ENCODE measurements at regions not wholly inside any gene's neighbourhood (a gene's known extent, or its start where the extent isn't known, plus 50 kb on each side); places are given as distances from the start of the nearest gene placed in this dataset.

DNA sequence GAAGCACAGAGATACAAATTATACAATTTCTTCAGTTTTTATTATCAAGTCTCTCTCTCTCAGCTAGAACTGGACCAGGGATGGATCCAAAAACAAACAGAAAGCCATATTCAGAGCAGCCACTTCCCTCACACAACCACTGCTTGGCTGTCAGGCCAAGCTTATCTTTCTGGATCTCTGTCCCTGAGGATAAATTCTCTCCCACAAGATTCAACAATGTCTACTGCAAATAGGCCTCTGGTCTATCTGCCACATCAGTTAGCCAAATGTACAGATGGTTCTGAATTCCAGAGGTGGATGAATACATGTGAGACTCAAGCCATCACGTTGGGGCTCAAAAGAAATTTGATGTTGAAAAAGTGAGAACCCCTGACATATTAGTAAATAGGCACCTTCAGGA is 350.9 kb downstream of the LTN1 start:
- no peak for DNase-seq

GRCh38 chr21:28640326-28640725 is 352.4 kb downstream of the LTN1 start:
- DNase-seq, result no peak

- DNase-seq, result no peak
Measured at GRCh38 chr21:28639737-28640136, 352.9 kb downstream of the LTN1 start.

- no peak for DNase-seq
Measured at GRCh38 chr21:28636752-28637691, 355.7 kb downstream of the LTN1 start.

DNA sequence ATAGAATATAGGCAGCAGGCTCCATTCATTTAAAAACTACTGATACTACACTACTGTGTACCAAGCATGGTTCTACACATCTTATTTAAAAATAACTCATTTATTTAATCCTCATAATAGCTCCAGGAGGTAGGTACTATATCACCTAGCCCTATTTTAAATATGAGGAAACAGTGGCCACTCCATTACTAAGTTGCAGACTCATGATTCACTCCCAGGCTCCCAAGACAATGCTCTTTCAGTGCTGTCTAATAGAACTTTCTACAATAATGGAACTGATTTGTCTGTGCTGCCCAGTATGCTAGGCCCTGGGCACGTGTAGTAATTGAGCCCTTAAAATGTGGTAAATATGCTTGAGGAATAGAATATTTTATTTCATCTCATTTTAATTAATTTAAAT is 357.1 kb downstream of the LTN1 start:
- no peak for DNase-seq

GRCh38 chr21:28633839-28634555 is 358.7 kb downstream of the LTN1 start:
- no peak for DNase-seq

DNA sequence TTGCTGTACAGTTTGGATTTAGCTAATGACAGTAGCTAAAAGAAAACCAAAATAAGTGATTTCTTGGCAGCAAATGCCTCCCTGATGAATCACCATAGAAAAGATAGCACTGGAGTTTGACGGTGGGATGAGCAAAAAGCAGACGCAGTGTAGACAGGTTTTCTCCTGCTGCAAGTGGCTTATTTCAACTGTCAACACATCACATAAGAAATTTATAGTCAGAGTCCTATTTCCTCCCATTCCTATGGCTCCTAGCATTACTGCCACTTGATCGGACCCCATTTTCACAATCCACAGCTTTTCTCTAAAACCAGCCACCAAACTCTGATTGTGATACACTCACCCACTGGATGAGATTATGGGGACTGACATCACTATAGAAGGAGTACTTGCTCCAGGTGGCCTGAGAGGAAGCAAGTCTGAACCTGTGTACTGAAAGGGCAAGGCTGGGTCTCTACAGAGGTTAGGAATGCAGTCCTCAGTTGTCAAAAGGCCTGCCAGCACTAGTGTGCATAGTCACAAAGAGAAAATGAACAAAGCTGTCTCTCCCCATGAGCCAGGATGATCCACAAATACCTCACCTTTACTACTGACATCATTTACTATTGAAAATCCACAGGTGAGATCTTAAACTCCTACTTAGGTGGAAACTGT is 359.8 kb downstream of the LTN1 start:
- no peak for DNase-seq

DNA sequence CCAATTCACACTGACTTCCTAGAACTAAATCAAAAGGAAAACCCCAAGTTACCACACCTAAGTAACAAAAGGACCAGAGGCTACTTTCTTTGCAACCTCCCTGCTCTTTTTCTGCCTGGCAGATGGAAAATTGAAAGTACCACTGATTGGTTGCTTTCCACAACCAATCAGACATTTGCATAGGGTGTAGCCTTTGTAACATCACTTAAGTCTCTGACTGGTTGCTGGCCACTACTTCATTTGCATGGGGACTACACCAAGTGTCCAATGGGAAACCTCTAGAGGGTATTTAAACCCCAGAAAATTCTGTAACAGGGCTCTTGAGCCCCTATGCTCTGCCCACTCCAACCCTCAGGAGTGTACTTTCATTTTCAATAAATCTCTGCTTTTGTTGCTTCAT is 365.0 kb downstream of the LTN1 start:
- no peak for DNase-seq

DNA sequence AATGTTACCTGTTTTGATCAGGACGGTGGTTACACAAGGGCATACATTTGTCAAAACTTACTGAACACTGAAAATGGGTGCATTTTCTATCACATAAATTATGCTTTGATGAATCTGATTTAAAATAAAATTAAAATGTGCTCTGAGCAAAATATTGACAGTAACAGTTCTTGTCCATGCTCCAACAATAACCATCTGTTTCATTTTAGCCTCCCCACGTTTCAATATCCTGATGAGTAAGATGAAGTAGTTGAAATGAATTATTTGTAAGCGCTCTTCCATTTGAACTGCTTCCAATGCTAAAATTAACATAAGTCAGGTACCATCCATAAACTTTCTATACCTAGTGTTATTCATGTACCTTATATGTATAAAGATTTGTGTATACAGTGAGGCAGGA is 365.4 kb downstream of the LTN1 start:
- no peak for DNase-seq

DNA sequence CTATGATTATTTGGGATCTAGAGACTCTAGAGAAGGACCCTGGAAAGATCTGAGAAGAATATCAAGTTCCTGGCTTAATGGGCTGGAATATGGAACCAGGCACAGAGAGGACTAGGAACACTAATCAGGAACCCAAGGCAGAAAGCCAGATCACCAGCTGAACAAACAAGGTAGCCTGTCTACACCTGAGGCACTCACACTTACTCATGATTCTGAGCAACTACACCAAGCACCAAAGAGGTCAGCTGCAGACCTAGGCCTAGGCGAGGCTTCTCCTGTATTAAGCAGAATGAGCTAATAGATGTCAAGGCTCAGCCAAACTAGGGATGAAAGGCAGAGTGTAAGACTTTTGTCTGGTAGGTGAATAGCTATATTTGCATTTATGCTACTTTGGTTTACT is 368.1 kb downstream of the LTN1 start:
- no peak for DNase-seq

GRCh38 chr21:28617300-28617699 is 375.4 kb downstream of the LTN1 start:
- DNase-seq, result no peak

DNA sequence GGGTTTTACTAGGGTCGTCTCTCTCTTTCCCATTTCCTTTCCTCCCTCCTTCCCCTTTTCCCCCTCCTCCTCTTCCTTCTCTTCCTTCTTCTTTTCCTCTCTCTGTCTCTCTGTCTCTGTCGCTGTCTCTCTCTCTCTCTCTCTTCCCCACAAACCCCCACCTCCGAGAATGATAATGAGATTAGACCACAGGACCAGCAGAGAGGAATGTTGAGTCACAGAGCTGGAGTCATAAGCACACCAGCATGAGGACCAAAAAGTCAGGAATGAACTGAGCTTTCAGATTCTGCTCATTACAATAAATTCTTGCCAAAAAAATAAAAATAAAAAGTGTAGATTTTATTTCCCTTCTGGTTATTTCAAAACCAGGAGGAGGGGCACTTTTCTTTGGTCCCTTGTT is 377.4 kb downstream of the LTN1 start:
- DNase-seq, result no peak

DNA sequence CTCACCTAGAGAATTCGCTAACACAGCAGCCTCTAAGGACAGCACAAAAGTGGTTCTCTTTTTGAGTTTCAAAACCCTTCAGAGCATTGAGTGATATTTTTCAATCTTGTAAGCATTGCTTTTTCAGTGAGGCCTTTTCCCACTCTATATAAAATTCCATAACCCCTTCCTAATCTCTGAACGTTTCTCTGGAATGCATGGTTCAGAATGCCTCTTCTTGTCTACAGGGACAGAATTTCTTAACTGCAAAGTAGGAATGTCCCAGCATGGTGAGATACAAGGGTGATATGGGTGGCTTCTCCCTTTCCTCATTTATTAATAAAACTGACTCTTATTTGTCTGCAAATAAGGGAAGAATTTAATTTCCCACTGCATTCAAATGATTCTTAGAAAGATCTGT is 377.9 kb downstream of the LTN1 start:
- DNase-seq, result no peak

DNA sequence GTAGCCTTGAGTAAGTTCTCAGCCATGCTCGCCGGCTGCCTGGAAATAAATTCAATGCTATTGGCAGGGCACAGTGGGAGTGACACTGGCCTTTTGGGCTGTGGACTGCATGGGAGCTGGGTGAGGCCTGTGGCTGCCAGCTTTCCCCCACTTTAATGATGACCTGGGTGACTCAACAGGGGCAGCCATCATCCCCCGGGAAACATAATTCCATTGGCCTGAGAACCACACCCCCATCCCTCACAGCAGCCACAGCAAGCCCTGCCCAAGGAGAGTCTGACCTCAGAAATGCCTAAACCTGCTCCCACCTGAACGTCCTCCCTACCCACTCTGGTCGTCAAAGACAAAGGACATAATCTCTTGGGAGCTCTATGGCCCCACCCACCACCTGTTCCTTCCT is 384.0 kb downstream of the LTN1 start:
- DNase-seq, result no peak

- no peak for DNase-seq
Measured at GRCh38 chr21:28607545-28607944, 385.1 kb downstream of the LTN1 start.

GRCh38 chr21:28604946-28605537 is 387.6 kb downstream of the LTN1 start:
- no peak for DNase-seq

- no peak for DNase-seq
Measured at GRCh38 chr21:28602546-28602945, 390.1 kb downstream of the LTN1 start.

DNA sequence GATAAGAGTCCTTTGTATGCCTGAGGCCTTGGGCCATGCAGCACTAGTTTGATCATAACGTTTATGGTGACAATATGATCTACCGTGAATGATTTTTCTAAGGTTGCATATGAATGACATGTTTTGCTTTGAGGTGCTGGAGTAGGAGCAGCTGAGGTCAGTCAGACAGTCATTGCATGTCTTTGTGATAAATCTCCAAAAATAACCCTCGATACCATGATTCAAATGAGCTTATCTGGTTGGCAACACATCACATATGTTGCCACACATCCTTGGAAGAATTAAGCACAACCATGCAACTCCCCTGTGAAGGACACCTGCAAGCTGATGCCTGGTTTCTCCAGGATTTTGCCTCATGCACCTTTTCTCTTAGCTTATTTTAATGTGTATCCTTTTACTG is 394.5 kb downstream of the LTN1 start:
- no peak for DNase-seq

- DNase-seq, result no peak
Measured at GRCh38 chr21:28592205-28592865, 400.3 kb downstream of the LTN1 start.

- DNase-seq, result no peak
Measured at GRCh38 chr21:28590676-28591075, 402.0 kb downstream of the LTN1 start.

GRCh38 chr21:28590026-28590425 is 402.7 kb downstream of the LTN1 start:
- DNase-seq, result no peak

- DNase-seq, result no peak
Measured at GRCh38 chr21:28588997-28589396, 403.7 kb downstream of the LTN1 start.

Data from C1 segment of cervical spinal cord (tissue), 14 donors.